OCI-LY7 (cell line): ENCODE measurements at regions not wholly inside any gene's neighbourhood (a gene's known extent, or its start where the extent isn't known, plus 50 kb on each side); places are given as distances from the start of the nearest gene placed in this dataset.

ENCODE experiments used
- CTCF ChIP-seq: fragments of 200-600 bp; sonication (generic); conservative IDR thresholded peaks from 2 replicates; pipeline ENCODE4 v1.5.1; 2014; ENCODE audit warnings: mild to moderate bottlenecking, antibody characterized with exemption, low read length, moderate library complexity, mixed read lengths
- EZH2phosphoT487 ChIP-seq: fragments of 200-600 bp; sonication (generic); IDR thresholded peaks from 2 replicates; pipeline ENCODE4 v1.6.1; 2018; ENCODE audit warnings: low read depth, borderline replicate concordance, mild to moderate bottlenecking, mixed run types, antibody characterized with exemption, low read length, moderate library complexity, mixed read lengths

DNA sequence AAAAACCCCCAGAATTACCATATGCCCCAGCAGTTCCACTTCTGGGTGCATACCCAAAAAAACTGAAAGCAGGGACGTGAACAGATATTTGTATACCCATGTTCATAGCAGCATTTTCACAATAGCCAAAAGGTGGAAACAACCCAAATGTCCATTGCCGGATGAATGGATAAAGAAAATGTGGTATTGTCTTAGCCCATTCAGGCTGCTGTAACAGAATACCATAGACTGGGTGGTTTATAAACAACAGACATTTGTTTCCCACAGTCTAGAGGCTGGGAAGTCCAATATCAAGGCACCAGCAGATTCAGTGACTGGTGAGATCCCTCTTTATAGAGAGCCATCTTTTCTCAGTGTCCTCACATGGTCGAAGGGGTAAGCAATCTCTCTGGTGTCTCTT, 182.1 kb upstream of the ANKRD28 start:
- no peak for TF ChIP-seq CTCF
- TF ChIP-seq EZH2phosphoT487: no peak
